Stimulated activated CD4-positive, alpha-beta T cell treated with anti-CD3 and anti-CD28 coated beads, TNF-alpha, amount 100 ng/mL, for 48 hours (primary cell): ENCODE measurements at regions not wholly inside any gene's neighbourhood (a gene's known extent, or its start where the extent isn't known, plus 50 kb on each side); places are given as distances from the start of the nearest gene placed in this dataset.
"Not testable (repeated sequence)": the region's sequence is repeated elsewhere in the genome, so short reads cannot be mapped to it uniquely, and the experiment has no call there.

Experiments
- DNase-seq, 3 donors: peaks; one replicate each; pipeline ENCODE4 v3.0.0-alpha.2; 2020; ENCODE audit warnings: low read depth in 3 of 3

- DNase-seq = no peak
Observed at GRCh38 chr4:116668190-116668589, 417.2 kb downstream of the TRAM1L1 start.

- no peak for DNase-seq
Observed at GRCh38 chr4:116665716-116666115, 419.7 kb downstream of the TRAM1L1 start.

GRCh38 chr4:116664198-116664597 is 421.2 kb downstream of the TRAM1L1 start:
- DNase-seq = no peak

- DNase-seq = no peak
Observed at GRCh38 chr4:116639070-116639577, 446.3 kb downstream of the TRAM1L1 start.

- no peak for DNase-seq
Observed at GRCh38 chr4:116638592-116638991, 446.8 kb downstream of the TRAM1L1 start.

DNA sequence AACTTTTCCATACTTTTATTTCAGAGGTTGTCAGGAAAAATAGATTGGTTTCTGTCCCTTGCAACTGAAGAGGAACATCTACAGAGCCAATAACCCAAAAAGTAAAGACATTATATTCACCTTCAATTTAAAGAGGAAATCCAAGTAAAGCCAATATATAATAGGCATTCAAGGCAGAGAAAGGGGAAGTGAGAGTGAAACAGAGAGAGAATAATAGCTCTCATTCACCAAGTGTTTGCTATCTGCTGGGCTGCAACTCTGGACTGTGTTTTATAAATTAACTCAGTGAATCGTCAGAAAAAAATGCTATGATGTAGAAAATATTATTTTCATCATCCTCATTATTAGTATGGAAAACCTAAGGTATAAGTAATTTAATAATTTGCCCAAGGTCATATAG is 448.5 kb downstream of the TRAM1L1 start:
- DNase-seq = no peak

GRCh38 chr4:116632269-116632668 is 453.1 kb downstream of the TRAM1L1 start:
- no peak for DNase-seq

GRCh38 chr4:116628598-116628997 is 456.8 kb downstream of the TRAM1L1 start:
- DNase-seq = no peak

DNA sequence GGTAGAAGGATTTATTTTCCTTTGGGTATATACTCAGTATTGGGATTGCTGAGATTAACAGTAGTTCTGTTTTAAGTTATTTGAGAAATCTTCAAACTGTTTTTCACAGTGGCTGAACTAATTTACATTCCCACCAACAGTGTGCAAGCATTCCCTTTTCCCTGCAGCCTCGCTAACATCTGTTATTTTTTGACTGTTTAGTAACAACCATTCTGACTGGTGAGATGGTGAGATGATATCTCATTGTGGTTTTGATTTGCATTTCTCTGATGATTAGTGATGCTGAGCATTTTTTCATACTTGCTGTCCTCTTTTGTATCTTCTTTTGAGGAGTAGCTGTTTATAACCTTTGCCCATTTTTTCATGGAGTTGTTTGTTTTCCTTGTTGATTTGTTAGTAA is 457.8 kb downstream of the TRAM1L1 start:
- DNase-seq = no peak

DNA sequence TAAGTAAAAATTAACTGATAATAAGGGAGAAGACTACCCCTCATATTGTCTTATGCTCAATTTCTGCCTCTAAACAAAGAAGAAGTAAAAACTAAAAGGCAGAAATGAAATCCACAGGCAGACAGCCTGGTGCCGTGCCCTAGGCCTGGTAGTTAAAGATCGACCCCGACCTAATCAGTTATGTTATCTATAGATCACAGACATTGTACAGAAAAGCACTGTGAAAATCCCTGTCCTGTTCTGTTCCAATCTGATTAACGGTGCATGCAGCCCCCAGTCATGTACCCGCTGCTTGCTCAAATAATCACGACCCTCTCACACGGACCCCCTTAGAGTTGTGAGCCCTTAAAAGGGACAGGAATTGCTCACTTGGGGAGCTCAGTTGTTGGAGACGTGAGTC is 465.9 kb downstream of the TRAM1L1 start:
- DNase-seq = not testable (repeated sequence)

- no peak for DNase-seq
Observed at GRCh38 chr4:116618638-116619037, 466.7 kb downstream of the TRAM1L1 start.

- DNase-seq = no peak
Observed at GRCh38 chr4:116603096-116603495, 482.3 kb downstream of the TRAM1L1 start.

DNA sequence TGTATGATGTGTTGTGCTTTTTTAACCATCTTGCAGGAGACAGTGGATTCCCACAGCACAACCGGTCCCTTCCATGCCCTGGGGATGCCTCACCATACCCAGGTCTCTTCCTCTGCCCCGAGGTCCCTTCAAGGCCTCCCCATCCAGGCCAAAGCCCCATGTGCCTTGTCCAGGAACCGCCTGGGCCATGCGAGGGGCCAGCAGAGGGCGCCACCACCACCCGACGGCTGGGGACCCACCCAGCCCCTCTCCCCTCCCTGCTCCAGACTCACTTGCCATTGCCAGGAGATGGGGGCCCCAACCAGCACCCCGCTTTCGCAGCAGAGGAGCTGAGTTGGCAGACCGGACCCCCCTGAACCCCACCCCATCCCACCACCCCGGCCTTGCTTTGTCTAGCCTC is 485.5 kb downstream of the TRAM1L1 start:
- DNase-seq = peak in 1 of 3 donors; percentile 2

- DNase-seq = no peak
Observed at GRCh38 chr4:116598980-116599789, 486.2 kb downstream of the TRAM1L1 start.

- DNase-seq = no peak
Observed at GRCh38 chr4:116598155-116598979, 487.0 kb downstream of the TRAM1L1 start.

DNA sequence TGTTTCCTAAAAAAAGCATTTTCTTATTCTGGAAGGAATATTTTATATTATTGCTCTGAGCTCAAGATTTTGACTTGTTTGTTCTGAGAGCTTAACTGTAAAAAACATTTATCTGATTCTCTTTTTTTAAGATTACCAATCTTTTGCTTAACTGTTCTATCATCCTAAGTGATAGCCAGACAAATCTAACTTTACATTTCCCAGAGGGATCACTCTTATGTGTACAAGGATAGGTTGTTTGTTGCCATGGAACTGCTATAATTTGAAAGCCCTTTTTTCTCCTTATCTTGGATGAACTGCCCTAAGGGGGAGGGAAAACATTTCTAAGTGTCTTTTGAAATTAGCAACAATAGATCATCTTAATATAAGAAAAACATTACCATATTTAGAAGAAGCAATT is 494.7 kb downstream of the TRAM1L1 start:
- DNase-seq = no peak

DNA sequence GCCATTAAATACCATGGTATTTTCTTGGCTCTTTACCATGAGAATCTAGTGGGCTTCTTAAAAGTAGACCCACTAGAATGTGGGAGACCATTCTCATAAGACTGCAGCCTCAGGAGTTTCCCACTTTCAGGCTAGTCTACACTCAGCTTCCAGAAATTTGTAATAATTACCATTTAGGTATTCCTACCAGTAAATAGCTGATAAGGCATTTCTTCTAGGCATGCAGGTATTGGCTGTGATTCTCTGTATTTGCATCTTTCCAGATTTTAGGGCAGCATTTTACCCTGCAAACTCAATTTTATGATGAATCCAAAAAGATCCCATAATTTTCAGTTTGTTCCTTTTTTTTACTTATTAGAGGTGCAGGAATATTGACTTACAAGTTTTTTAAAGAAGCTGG is 496.6 kb downstream of the TRAM1L1 start:
- DNase-seq = no peak

- DNase-seq = no peak
Observed at GRCh38 chr4:116585246-116585645, 500.1 kb downstream of the TRAM1L1 start.

DNA sequence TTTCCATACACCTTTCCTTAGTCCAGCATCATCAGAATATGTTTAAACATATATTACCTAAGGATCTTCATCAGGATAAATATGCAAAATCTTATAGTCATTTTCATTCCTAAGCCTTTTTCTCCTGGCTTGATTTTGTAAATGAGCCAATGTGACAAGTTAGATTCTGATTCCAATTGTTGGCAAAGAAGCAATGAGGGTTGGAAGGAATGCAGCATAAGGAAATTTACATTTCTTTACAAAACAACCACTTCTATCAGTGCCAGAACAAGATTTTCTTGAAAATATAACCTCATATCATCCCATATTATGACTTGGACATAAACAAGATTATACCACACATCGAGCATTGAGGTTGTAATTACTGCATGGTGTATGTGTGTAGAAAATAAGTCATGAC is 508.1 kb downstream of the TRAM1L1 start:
- DNase-seq = no peak

DNA sequence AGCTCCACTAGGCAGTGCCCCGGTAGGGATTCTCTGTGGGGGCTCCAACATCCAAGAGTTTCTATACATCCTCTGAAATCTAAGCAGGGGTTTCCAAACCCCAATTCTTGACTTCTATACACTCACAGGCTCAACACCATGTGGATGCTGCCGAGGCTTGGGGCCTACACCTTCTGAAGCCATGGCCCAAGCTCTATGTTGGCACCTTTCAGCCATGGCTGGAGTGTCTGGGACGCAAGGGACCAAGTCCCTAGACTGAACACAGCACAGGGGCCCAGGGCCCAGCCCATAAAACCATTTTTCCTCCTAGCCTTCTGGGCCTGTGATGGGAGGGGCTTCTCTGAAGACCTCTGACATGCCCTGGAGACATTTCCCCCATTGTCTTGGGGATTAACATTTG is 511.8 kb downstream of the TRAM1L1 start:
- DNase-seq = no peak

DNA sequence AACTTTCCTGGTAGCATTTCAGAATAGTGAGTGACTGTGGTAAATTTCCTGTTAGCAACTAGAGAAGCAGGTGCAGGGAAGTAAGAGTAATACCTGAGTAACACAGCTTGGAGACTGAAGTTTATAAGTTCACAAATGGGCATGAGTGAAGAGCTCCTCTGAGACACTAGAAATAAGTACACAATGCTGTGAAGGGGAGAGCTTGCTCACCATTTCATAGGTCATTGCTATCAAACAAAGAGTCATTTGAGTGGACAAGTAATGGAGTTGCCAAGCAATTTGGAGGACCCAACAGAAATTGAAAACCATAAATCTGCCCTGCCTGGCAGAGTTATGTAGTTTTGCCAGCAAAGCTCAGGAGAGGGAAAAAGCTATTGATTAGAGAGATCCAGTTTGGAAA is 523.6 kb downstream of the TRAM1L1 start:
- no peak for DNase-seq

- no peak for DNase-seq
Observed at GRCh38 chr4:116551806-116552205, 533.6 kb downstream of the TRAM1L1 start.

GRCh38 chr4:116547632-116548031 is 537.7 kb downstream of the TRAM1L1 start:
- DNase-seq = no peak
